NCI-H1105 (cell line): ENCODE measurements at regions not wholly inside any gene's neighbourhood (a gene's known extent, or its start where the extent isn't known, plus 50 kb on each side); places are given as distances from the start of the nearest gene placed in this dataset.
A peak's percentile ranks its signal among the peaks of the same experiment; 100 is the strongest.
"Not testable (repeated sequence)": the region's sequence is repeated elsewhere in the genome, so short reads cannot be mapped to it uniquely, and the experiment has no call there.

Experiments used
- DNase-seq: peaks from one replicate; lab custom pipeline; 2025; lab: John Stamatoyannopoulos, UW

DNA sequence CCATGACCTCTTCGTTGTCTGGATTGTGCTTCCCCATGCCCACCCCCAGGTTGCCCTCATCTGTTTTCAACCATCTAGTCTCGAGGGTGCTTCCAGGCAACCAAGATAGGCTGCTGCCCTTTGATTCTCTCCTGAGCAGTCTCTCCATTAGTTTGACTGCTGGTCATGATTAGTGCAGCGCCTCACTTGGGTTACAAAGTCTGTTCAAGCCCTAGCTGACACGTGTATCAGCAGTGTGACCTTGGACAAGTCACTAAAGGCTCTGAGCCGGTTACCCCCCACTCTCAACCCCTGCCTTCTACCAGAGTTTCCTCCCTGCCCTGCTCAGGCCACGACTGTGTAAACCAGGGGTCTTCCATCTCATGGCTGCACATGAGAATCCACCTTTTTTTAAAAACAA lies 185.3 kb upstream of the PWP1 start:
- DNase-seq, result no peak

DNA sequence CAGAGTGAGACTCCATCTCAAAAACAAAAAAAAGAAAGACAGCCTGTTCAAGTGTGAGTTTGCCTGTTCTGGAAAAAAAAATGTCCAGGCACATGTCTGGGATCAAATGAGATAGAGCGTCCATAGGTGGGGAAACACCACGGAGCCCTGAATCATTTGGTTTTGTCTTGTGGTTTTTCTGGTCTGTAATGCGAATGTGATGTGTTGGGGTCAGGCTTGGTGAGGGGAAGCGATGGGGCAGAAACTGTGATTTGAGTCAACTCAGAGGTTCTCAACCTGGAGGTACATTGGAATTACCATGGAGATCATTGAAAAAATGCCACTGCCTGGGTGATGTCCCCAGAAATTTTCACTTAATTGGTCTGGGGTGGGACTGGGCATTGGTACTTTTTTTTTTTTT lies 183.9 kb upstream of the PWP1 start:
- DNase-seq, result no peak

DNA sequence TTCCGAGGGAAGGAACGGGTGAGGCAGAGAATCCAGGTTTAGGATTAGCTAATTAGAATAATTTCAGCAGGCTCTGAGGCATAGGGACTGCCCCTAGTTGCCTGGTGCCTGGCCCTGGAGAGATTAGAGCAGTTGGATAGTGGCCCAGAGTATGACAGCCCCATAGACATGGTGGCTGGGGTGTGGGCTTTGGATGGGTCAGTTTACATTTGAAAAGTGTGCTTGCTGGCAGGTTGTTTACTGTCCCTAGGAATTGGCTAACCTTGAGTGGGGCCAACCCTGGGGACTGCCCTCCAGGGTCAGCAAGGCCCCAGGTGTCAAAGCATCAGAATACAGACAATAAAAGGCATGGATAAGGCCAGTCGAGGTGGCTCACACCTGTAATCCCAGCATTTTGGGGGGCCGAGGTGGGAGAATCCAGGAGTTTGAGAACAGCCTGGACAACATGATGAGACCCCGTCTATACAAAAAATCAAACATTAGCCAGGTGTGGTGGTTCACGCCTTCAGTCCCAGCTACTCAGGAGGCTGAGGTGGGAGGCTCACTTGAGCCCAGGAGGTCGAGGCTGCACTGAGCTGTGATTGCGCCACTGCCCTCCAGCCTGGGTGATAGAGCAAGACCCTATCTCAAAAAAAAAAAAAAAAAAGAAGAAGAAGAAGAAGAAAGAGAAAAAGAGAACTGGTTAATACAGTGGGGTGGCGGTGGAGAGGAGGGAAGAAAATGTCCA lies 182.3 kb upstream of the PWP1 start:
- no peak for DNase-seq

DNA sequence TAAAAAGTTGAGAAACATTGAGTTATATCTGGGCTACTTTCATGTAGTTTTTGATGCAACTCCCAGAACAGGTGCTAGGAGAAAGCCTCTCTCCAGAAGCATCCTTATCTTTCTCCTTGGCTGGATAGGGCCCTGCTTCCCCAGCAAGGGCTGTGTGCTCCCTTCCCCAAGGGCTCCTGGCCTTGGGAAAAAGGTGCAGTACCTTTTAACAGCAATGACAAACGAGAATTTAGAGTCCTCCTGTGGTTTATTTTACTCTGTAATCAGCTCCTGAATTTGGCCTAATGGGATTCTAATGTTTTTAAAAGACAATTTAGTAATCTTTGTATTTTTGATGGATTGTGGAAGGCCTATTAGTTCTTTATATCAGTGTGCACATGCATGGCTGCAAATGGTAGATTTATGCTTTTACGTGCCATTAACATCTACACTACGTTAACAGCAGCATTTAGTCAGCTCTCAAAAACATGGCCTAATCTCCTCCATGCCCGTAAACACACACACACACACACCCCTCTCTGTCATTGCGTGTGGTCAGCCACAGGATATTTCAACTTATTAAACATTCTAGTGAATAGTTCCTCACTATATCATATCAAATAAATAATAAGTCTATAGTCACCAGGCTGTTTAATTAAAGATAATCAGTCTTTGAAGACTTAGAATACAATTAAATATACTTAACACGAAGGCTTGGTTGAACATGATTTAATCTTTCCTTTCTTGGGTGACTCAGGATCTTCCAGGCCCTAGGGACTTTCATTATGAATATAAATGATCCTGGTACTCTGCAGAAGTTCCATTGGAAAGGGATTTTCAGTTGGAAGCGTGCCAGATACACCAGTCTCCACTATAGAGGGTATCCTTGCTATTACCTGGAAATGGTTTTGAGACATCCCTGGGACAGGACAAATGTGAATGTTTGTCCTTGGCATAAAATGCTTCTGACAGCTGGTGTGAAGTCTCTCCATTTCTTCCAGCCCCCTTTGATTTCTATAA lies 181.4 kb upstream of the PWP1 start:
- DNase-seq, result no peak

DNA sequence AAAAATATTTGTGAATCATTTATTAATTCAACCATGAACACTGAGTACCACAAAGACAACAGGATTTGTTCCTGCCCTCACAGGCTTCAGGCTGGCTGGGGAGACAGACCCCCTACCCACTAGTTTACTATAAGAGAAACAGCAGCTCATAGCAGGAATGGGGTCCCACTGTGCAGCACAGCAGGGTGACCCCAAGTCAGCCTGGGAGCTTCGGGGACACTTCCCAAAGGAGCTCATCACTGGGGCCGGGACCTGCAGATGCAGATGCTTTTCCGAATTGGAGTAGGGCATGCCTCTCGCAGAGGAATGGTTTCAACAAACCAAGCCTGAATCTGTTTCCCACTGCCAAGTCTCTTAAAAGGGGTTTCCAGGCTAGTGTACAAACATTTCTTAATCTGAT lies 176.2 kb upstream of the PWP1 start:
- DNase-seq, result no peak

DNA sequence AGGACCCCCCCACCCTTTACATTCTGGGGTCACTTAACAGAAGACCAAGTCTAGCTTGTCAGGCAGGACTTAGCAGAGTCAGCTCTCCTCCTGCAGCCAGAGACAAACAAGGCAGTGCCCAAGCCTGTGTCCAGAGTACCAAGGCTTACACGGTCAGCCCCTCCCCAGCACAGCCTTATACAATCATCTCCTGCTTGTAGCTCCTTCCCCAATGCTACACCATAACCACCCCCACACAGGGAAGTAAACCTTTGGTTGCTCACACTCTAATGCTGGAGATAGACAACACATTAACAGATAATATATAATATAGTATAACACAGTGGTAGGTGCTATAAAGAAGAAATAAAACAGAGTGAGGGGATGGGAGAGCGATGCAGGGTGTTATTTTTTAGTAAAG lies 175.4 kb upstream of the PWP1 start:
- no peak for DNase-seq

DNA sequence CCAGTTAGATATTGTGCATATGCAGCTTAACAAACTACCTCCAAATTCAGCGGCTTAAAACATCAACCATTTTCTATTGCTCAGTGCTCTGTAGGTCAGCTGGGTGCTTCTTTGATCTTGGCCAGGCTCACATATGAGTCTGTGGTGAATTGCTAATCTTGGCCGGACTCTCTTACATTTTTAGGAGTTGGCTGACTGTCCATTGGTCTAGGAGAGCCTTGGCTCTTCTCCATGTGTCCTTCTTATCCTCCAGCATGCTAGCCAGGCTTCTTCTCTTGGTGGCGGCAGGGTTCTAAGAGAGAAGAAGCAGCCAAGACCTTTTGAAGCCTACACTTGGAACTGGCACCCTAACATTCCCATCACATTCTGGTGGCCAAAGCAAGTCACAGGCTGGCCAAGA lies 174.3 kb upstream of the PWP1 start:
- no peak for DNase-seq

DNA sequence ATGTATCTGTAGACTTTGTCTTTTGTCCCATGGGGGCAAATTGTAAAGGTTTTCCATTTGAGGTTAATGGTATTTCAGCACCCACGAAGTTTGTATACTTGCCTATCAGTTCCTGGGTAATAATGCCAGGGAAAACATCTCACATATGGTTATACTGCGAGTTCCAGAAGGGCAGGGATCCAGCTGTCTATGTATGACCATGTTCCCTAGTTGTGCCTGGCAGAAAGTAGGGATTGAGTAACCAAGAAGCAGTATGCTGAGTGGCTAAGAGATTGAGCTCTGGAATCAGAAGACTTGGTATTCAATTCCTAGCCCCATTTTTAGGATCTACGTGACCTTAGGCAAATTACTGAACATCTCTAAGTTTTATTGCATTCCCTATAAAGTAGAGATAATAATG lies 173.2 kb upstream of the PWP1 start:
- no peak for DNase-seq

DNA sequence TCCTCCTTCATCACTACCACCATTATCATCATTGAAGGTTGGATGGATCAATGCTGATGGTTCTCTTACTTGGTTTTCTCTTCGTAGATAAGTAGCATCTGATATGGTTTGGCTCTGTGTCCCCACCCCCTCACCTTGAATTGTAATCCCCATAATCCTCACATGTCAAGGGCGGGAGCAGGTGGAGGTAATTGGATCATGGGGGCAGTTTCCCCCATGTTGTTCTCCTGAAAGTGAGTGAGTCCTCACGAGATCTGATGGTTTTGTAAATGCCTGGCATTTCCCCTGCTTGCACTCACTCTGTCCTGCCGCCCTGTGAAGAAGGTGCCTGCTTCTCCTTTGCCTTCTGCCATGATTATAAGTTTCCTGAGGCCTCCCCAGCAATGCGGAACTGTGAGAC lies 172.4 kb upstream of the PWP1 start:
- no peak for DNase-seq

DNA sequence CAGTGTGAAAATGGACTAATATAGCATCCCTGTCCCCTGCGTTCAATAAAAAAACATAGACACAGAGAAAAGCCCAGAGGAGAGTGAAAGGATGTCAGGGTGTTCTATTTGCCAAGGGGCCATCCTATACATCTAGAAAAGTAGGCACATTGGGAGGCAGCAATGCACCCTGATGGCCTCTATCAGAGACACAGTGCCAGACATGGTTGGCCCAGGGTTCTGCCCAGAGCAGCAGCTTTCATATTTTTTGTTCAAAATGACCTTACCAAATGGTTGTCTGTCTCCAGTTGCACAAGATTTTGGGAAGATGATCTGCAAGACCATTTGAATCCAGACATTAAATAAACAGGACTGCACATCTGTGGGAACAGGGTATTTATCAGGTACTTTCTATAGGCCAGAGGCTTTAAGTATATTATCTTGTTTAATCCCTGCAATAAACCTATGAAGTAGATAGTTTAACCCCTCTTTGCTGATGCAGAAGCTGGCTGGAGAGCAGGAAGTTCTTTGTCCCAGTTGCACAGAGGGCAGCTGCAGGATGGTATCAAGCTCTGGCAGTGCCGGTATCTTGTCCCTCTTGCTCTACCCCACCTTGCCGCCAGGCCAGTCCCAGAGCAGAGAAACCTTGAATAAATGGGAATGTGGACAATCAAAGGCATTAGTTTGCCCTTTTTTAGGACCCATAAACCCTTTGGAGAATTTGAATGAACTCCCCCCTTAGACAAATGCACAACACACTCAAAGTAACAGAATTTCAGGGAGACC lies 171.8 kb upstream of the PWP1 start:
- DNase-seq, result no peak

DNA sequence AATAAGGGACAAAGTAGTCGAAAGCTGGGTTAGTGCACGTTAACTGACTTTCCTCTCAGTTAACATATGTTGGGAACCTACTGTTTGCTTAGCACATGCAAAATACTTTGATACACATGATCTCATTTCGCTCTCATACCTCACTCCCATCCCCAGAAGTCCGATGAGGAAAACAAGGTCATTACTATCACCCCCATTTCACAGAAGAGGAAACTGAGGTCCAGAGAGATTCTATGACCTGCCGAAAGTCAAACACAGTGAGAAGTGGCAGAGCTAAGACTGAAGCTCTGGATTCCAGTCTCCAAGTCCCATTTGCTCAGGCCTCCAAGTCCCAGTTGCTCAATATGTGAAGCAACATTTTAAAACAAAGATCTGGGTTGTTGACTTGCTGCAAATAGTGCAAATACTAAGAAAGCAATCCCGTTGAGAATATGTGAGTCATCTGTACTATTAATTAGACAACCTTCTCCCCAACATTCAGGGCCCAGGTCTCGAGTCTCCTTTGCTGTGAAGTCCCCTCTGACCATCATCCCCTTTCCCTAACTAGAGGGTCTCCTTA lies 170.6 kb upstream of the PWP1 start:
- no peak for DNase-seq

DNA sequence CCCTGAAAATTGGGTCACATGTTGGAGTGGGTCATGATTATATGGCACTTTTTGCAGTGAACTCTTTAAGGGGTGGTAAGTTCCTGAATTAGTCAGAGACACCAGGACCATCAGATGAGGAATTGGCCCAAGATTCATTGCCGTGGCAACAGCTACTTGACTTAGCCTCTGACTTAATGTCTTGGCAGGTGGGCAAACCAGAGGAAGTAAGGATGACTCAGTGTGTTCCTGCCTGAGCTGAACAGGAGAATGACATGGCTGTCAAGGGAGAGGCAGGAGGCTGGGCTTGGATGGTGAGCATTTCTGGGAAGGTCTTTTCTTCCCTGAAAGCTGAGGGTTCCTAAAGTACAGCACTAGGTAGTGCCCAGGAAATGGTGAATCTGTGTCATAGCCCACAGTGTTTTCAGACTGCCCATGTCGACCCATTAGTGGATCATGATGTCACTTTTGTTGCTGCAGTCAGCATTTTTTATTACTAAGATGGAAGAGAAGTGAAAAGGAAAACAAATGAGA lies 170.1 kb upstream of the PWP1 start:
- DNase-seq, result no peak

DNA sequence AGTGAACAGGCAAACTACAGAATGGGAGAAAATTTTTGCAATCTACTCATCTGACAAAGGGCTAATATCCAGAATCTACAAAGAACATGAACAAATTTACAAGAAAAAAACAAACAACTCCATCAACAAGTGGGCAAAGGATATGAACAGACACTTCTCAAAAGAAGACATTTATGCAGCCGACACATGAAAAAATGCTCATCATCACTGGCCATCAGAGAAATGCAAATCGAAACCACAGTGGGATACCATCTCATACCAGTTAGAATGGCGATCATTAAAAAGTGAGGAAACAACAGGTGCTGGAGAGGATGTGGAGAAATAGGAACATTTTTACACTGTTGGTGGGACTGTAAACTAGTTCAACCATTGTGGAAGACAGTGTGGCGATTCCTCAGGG lies 167.8 kb upstream of the PWP1 start:
- DNase-seq, result not testable (repeated sequence)

DNA sequence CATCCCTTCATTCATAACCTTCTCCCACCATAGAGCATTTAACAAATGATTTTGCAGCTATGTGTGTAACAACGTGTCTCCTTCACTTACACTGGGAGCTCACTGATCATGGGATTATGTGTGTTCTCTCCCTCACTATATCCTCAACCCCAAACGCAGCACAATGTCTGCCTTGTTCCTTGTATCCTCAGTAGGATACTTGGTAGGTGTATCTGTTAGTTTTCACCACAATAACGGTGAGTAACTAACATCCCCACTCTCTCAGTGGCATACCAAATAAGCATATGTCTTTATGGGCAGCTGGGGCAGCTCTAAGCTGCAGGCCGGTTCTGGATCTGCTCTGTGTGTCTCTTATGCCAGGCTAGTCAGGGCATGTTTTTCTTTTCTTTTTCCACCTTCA lies 166.7 kb upstream of the PWP1 start:
- DNase-seq, result no peak

DNA sequence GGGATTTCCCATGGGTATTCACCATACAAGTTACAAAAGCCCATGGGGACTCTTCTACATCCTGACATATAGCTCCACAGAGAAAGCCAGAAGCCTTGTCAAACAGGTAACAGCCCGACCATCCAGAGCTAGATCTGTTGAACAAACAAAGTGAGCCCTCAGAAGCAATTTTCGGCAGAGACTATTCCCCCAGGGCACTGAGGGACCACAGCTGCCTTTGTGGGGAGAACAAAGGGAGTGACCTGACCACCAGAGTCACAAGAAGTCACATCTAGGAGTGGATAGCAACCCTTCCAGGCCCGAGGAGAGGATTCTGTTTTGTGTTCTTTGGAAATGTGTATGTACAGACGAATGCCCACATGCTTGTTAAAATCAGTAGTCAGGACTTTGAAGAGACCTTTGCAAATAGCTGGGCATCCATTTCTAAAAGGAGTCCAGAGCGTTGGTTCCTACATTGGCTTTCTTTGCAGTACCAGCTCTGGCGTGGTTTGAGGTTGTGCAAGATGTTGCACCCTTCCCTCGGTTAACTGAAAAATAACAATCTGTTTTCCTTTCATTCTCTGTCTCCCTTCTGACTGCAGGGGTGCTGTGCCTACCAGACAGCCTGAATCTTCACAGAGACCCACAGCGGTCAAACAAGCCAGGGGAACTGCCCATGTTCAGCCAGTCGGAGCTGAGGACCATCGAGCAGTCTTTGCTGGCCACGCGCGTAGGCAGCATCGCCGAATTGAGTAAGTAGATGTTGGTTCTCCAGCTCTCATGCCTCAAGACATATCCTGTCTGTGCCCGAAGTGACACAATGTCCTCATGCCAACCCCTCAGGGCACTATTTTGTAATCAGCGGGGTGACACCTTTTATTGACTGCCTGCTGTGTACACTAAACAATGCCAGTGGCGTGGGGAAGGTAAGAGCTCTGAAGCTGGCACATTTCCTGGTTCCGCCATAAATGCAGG lies 165.4 kb upstream of the PWP1 start:
- DNase-seq, result no peak

DNA sequence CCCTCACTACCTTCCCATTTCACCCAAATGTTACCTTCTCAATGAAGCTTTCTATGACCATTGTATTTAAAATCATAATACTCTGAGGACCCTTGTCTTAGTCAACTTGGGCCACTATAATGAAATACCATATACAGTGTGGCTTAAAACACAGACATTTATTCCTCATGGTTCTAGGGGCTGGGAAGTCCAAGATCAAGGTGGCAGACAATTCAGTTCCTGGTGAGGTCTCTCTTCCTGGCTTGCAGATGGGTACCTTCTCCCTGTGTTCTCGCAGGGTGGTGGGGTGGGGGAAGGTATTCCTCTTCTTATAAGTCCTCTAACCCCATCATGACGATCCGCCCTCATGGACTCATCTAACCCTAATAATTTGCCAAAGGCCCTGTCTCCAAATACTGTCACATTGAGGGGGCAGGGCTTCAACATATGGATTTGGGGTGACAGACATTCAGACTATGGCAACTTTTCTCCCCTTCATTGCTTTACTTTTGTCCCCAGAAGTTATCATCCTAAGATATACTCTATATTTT lies 163.7 kb upstream of the PWP1 start:
- DNase-seq, result no peak

DNA sequence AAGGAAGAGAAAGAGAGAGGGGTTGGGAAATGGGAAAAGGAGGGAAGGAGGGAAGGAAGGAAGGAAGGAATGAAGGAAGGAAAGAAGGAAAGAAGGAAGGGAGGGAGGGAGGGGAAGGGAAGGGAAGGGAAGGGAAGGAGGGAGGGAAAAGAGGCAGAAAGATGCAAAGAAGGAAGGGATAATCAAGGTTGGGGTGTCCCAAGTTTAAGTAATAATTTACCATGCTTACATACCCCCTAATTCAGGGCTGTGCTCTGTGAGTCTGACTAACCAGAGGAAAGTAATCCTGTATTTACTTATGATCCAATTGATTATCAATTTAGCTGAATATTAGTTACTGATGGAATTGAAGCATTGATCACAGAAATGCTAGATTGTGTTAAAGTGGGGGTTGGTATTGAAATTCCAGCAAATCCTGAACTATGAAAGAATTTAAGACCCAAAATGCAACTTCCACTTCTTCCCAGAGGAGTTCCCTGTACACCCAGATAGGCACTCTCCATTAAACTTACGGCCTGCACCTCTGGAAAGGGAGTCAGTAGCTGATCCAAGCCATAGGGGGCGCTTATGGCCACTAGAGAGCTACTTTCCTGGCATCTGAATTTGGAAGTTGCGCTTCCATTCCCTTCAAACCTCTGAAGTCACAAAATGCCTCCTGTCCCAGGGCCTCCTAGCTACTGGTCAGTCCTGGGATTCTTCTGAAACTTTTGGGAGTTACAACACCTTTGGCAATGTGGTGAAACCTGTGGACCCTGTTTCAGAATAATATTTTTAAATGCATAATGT lies 162.7 kb upstream of the PWP1 start:
- DNase-seq, result no peak

DNA sequence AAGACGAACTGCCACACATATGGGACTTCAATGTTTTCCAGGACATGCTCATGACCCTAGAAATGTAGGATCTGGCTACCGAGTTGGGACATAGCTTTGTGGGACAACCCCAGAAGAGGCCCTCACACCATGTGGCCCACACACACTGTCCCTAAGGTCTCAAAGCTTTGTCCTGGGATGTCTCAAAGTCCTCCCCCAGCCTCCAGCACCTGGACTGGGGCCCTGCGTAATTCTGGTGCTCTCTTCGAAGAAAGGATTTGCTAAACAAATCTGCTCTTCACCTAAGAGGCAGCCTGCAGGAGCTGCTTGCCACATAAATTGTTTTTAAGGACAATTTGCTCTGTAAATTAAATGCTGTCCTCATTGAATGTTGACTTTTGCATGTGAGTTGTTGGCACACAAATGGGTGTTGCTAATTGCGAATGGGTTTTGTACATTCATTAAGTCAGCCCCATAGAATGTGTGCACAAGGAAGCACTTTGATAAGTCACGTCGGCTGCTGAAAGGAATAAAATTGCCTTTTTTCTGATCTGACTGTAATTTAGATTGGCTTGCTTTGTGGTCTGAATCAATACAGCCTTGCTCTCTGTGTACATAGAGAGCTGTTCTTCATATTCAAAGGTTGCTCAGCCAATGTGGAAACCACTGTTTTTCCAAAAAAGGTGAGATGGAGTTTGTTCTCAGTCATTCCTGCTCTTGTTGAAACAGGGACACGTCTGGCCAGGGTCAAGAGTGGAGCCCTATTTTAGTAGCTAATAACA lies 161.6 kb upstream of the PWP1 start:
- DNase-seq, result peak; percentile 84
